ENCODE measurements at regions not wholly inside any gene's neighbourhood (a gene's known extent, or its start where the extent isn't known, plus 50 kb on each side); places are given as distances from the start of the nearest gene placed in this dataset.

DNA sequence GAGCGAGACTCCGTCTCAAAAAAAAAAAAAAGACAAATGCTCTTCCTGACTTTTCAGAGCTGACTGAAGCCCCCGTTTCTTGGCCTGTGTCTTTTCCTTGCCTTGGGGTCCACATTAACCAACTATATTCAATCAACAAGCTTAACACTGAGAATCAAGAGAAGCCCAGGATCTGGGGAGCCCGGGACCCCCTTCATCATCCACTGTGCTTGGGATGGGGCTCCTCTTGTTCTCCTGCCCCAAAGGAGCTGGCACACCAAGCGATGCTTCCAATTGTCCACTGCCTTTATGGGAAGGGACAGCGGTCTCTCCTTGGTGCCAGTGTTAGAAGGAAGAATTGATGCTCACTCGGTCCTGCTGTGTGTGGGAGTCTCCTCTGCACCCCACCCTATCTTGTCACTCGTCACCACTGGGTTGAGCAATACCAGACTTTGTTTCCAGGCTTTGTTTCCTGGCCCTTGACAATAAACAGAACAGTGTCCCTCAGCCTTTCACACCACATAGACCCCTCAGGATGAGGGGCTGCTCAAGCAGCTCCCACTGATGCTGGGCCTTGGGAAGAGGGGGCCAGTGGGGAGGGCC, 146.7 kb downstream of the KCNJ12 start:
- TF ChIP-seq, protein P1, sequence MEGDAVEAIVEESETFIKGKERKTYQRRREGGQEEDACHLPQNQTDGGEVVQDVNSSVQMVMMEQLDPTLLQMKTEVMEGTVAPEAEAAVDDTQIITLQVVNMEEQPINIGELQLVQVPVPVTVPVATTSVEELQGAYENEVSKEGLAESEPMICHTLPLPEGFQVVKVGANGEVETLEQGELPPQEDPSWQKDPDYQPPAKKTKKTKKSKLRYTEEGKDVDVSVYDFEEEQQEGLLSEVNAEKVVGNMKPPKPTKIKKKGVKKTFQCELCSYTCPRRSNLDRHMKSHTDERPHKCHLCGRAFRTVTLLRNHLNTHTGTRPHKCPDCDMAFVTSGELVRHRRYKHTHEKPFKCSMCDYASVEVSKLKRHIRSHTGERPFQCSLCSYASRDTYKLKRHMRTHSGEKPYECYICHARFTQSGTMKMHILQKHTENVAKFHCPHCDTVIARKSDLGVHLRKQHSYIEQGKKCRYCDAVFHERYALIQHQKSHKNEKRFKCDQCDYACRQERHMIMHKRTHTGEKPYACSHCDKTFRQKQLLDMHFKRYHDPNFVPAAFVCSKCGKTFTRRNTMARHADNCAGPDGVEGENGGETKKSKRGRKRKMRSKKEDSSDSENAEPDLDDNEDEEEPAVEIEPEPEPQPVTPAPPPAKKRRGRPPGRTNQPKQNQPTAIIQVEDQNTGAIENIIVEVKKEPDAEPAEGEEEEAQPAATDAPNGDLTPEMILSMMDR (IDR thresholded peaks at IDR 0.05) = no peak
- no peak for TF ChIP-seq POLR2A (IDR thresholded peaks at IDR 0.05)

Data from right lobe of liver (tissue), 4 donors.